Peyer's patch (tissue), 4 donors: ENCODE measurements at regions not wholly inside any gene's neighbourhood (a gene's known extent, or its start where the extent isn't known, plus 50 kb on each side); places are given as distances from the start of the nearest gene placed in this dataset.

Experiments
- POLR2A ChIP-seq, 2 donors: fragments of 450-650 bp; IDR thresholded peaks; one replicate each; pipeline ENCODE4 v1.5.1; 2017; ENCODE audit warnings: antibody characterized with exemption in 2 of 2, mild to moderate bottlenecking in 2 of 2, moderate library complexity in 2 of 2
- TF ChIP-seq, protein P1 (sequence below), 6 experiments: fragments of 450-650 bp in 4 of 6; fragments of 200-600 bp in 2 of 6; sonication (generic) in 1 of 6; IDR thresholded peaks; one replicate each; pipeline ENCODE4 v1.5.1; 2017 to 2019; ENCODE audit warnings: antibody characterized with exemption in 6 of 6, mild to moderate bottlenecking in 3 of 6, moderate library complexity in 1 of 6

GRCh38 chr14:24744641-24745040, 110.7 kb upstream of the GZMB start:
- TF ChIP-seq, protein P1, sequence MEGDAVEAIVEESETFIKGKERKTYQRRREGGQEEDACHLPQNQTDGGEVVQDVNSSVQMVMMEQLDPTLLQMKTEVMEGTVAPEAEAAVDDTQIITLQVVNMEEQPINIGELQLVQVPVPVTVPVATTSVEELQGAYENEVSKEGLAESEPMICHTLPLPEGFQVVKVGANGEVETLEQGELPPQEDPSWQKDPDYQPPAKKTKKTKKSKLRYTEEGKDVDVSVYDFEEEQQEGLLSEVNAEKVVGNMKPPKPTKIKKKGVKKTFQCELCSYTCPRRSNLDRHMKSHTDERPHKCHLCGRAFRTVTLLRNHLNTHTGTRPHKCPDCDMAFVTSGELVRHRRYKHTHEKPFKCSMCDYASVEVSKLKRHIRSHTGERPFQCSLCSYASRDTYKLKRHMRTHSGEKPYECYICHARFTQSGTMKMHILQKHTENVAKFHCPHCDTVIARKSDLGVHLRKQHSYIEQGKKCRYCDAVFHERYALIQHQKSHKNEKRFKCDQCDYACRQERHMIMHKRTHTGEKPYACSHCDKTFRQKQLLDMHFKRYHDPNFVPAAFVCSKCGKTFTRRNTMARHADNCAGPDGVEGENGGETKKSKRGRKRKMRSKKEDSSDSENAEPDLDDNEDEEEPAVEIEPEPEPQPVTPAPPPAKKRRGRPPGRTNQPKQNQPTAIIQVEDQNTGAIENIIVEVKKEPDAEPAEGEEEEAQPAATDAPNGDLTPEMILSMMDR (IDR thresholded peaks at IDR 0.05) = no peak
- TF ChIP-seq POLR2A (IDR thresholded peaks at IDR 0.05) = no peak
